ENCODE measurements at regions not wholly inside any gene's neighbourhood (a gene's known extent, or its start where the extent isn't known, plus 50 kb on each side); places are given as distances from the start of the nearest gene placed in this dataset.

DNA sequence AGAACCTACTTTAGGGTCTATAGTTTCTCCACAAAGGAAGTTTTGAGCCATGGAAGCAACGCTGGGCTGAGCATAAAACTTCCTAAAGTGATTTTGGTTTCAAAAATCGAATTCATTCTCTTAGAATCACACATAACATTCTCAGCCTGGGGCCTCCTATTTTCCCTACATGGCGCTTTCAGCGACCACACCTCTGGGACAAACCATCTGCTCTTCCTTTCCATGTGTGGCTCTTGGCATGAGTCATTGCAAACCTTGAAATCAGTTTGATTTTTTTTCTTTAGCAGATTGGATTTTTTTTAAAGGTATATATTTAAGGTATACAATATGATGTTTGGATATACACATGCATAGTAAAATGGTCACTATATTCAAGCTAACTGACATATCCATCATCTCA, 72.5 kb upstream of the APCDD1 start:
- TF ChIP-seq POLR2AphosphoS5 (IDR thresholded peaks at IDR 0.05; ENCODE audit: low read depth), result no peak
- TF ChIP-seq, protein P1, sequence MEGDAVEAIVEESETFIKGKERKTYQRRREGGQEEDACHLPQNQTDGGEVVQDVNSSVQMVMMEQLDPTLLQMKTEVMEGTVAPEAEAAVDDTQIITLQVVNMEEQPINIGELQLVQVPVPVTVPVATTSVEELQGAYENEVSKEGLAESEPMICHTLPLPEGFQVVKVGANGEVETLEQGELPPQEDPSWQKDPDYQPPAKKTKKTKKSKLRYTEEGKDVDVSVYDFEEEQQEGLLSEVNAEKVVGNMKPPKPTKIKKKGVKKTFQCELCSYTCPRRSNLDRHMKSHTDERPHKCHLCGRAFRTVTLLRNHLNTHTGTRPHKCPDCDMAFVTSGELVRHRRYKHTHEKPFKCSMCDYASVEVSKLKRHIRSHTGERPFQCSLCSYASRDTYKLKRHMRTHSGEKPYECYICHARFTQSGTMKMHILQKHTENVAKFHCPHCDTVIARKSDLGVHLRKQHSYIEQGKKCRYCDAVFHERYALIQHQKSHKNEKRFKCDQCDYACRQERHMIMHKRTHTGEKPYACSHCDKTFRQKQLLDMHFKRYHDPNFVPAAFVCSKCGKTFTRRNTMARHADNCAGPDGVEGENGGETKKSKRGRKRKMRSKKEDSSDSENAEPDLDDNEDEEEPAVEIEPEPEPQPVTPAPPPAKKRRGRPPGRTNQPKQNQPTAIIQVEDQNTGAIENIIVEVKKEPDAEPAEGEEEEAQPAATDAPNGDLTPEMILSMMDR (IDR thresholded peaks at IDR 0.05; ENCODE audit: insufficient read depth, low read length), result no peak
- TF ChIP-seq GABPA (IDR thresholded peaks at IDR 0.05; ENCODE audit: low read depth), result no peak
- TF ChIP-seq, protein P2, sequence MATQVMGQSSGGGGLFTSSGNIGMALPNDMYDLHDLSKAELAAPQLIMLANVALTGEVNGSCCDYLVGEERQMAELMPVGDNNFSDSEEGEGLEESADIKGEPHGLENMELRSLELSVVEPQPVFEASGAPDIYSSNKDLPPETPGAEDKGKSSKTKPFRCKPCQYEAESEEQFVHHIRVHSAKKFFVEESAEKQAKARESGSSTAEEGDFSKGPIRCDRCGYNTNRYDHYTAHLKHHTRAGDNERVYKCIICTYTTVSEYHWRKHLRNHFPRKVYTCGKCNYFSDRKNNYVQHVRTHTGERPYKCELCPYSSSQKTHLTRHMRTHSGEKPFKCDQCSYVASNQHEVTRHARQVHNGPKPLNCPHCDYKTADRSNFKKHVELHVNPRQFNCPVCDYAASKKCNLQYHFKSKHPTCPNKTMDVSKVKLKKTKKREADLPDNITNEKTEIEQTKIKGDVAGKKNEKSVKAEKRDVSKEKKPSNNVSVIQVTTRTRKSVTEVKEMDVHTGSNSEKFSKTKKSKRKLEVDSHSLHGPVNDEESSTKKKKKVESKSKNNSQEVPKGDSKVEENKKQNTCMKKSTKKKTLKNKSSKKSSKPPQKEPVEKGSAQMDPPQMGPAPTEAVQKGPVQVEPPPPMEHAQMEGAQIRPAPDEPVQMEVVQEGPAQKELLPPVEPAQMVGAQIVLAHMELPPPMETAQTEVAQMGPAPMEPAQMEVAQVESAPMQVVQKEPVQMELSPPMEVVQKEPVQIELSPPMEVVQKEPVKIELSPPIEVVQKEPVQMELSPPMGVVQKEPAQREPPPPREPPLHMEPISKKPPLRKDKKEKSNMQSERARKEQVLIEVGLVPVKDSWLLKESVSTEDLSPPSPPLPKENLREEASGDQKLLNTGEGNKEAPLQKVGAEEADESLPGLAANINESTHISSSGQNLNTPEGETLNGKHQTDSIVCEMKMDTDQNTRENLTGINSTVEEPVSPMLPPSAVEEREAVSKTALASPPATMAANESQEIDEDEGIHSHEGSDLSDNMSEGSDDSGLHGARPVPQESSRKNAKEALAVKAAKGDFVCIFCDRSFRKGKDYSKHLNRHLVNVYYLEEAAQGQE (IDR thresholded peaks at IDR 0.05; ENCODE audit: insufficient replicate concordance, low read depth), result no peak
- TF ChIP-seq SPI1 (IDR thresholded peaks at IDR 0.05; ENCODE audit: borderline replicate concordance, low read depth), result no peak

Data from HL-60 (cell line).